ENCODE measurements at regions not wholly inside any gene's neighbourhood (a gene's known extent, or its start where the extent isn't known, plus 50 kb on each side); places are given as distances from the start of the nearest gene placed in this dataset.

DNA sequence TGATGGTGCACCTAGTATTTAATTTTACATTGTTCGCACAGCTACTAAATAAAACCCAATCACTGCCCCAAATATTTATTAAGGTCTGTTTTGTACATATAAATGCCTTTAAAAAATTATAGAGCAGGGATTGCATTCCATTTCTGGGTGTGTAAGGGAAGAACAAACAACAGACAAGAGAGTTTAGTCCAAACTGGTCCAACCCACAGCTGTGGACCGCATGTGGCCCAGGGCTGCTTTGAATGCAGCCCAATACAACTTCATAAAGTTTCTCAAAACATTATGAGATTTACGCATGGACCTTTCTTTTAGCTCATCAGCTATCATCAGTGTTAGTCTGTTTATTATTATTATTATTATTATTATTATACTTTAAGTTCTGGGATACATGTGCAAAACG lies 114.8 kb upstream of the LRATD1 start:
- DNase-seq (ENCODE audit: low read depth, low spot score), result no peak
- peak overlapping the region; percentile 39 for H3K4me2 ChIP-seq (ENCODE audit: control insufficient read depth, extremely low read depth, insufficient read depth, low read depth, low read length)

DNA sequence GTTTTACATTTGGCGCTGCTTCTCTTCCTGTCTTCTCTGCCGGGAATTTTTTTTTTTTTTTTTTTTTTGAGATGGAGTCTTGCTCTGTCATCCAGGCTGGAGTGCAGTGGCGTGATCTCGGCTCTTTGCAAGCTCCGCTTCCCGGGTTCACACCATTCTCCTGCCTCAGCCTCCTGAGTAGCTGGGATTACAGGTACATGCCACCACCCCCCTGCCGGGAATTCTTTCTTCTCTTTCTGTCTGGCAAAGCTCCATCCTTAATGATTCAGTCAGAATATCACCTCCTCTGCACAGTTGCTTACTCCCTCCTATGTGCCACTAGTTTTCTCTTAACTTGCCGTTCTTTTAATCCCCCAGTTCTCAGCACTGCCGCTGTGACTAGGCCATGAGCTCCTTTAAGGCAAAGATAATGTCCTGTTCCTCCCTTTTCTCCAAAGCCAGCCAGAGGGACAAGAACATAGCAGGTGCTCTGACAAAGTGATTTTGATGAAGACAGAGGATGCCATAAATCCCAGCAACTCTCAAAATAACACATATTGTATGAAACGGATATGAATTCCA lies 112.1 kb upstream of the LRATD1 start:
- Histone ChIP-seq H3K36me3 (ENCODE audit: control insufficient read depth in 2 of 2, extremely low read depth in 1 of 2, insufficient read depth in 2 of 2, low read length in 2 of 2) (no peaks in the 10 kb centered on the region), H3K4me2 (ENCODE audit: control insufficient read depth, extremely low read depth, insufficient read depth, low read depth, low read length) (no peak overlapping the region), H3K9ac (ENCODE audit: control insufficient read depth, extremely low read depth, insufficient read depth, low read length) (no peak overlapping the region), H3K9me1 (ENCODE audit: control insufficient read depth, extremely low read depth, insufficient read depth, low read length) (no peaks in the 10 kb centered on the region), H3K27me3 (ENCODE audit: control insufficient read depth, extremely low read depth, insufficient read depth, low read length) (no peaks in the 10 kb centered on the region), H3K27ac (ENCODE audit: control insufficient read depth, insufficient read depth, low read length) (no peak overlapping the region), H3K4me3 (ENCODE audit: control insufficient read depth in 2 of 3, extremely low read depth in 1 of 3, insufficient read depth in 2 of 3, low read depth in 1 of 3, low read length in 3 of 3) (no peak overlapping the region), H2AFZ (ENCODE audit: control insufficient read depth, low read length) (no peak overlapping the region), H4K20me1 (ENCODE audit: control insufficient read depth, extremely low read depth, insufficient read depth, low read length) (no peaks in the 10 kb centered on the region), H3K79me2 (ENCODE audit: control insufficient read depth, insufficient read depth, low read length) (no peaks in the 10 kb centered on the region), H3K9me3 (ENCODE audit: control insufficient read depth, low read depth, low read length) (no peaks in the 10 kb centered on the region), H3K4me1 (ENCODE audit: control insufficient read depth, extremely low read depth, insufficient read depth, low read length) (peaks cover 38% of the 10 kb centered on the region)
- TF ChIP-seq, protein P1, sequence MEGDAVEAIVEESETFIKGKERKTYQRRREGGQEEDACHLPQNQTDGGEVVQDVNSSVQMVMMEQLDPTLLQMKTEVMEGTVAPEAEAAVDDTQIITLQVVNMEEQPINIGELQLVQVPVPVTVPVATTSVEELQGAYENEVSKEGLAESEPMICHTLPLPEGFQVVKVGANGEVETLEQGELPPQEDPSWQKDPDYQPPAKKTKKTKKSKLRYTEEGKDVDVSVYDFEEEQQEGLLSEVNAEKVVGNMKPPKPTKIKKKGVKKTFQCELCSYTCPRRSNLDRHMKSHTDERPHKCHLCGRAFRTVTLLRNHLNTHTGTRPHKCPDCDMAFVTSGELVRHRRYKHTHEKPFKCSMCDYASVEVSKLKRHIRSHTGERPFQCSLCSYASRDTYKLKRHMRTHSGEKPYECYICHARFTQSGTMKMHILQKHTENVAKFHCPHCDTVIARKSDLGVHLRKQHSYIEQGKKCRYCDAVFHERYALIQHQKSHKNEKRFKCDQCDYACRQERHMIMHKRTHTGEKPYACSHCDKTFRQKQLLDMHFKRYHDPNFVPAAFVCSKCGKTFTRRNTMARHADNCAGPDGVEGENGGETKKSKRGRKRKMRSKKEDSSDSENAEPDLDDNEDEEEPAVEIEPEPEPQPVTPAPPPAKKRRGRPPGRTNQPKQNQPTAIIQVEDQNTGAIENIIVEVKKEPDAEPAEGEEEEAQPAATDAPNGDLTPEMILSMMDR (optimal IDR thresholded peaks at IDR 0.05 in 1 of 3, IDR thresholded peaks at IDR 0.05 in 1 of 3, conservative IDR thresholded peaks at IDR 0.05 in 1 of 3; ENCODE audit: extremely low read depth in 1 of 3, insufficient read depth in 2 of 3, low read length in 3 of 3), result no peak
- TF ChIP-seq EZH2 (IDR thresholded peaks at IDR 0.05; ENCODE audit: low read length), result no peak
- FAIRE-seq (no peak), DNase-seq (ENCODE audit: low read depth, low spot score) (no peak)
- dilution Hi-C loops (cut with MboI; ENCODE audit: extremely low pct_ligation_motif_present, low sequenced_read_pairs), result no loop called here

More for the DNA sequence above, 114.8 kb upstream of the LRATD1 start:
- Histone ChIP-seq H3K4me3 (ENCODE audit: control insufficient read depth in 2 of 3, extremely low read depth in 1 of 3, insufficient read depth in 2 of 3, low read depth in 1 of 3, low read length in 3 of 3) (no peak overlapping the region), H3K9ac (ENCODE audit: control insufficient read depth, extremely low read depth, insufficient read depth, low read length) (no peak overlapping the region), H3K9me1 (ENCODE audit: control insufficient read depth, extremely low read depth, insufficient read depth, low read length) (no peaks in the 10 kb centered on the region), H3K27ac (ENCODE audit: control insufficient read depth, insufficient read depth, low read length) (no peak overlapping the region), H2AFZ (ENCODE audit: control insufficient read depth, low read length) (no peak overlapping the region), H3K27me3 (ENCODE audit: control insufficient read depth, extremely low read depth, insufficient read depth, low read length) (no peaks in the 10 kb centered on the region), H3K36me3 (ENCODE audit: control insufficient read depth in 2 of 2, extremely low read depth in 1 of 2, insufficient read depth in 2 of 2, low read length in 2 of 2) (no peaks in the 10 kb centered on the region), H3K4me1 (ENCODE audit: control insufficient read depth, extremely low read depth, insufficient read depth, low read length) (peaks cover 19% of the 10 kb centered on the region), H3K9me3 (ENCODE audit: control insufficient read depth, low read depth, low read length) (no peaks in the 10 kb centered on the region), H3K79me2 (ENCODE audit: control insufficient read depth, insufficient read depth, low read length) (no peaks in the 10 kb centered on the region), H4K20me1 (ENCODE audit: control insufficient read depth, extremely low read depth, insufficient read depth, low read length) (no peaks in the 10 kb centered on the region)
- dilution Hi-C loops (cut with MboI; ENCODE audit: extremely low pct_ligation_motif_present, low sequenced_read_pairs), result no loop called here
- peak; percentile 9 for FAIRE-seq
- no peak for TF ChIP-seq EZH2 (IDR thresholded peaks at IDR 0.05; ENCODE audit: low read length)
- TF ChIP-seq, protein P1 (optimal IDR thresholded peaks at IDR 0.05 in 1 of 3, IDR thresholded peaks at IDR 0.05 in 1 of 3, conservative IDR thresholded peaks at IDR 0.05 in 1 of 3; ENCODE audit: extremely low read depth in 1 of 3, insufficient read depth in 2 of 3, low read length in 3 of 3), result no peak
